IMR-90 (cell line): ENCODE measurements at regions not wholly inside any gene's neighbourhood (a gene's known extent, or its start where the extent isn't known, plus 50 kb on each side); places are given as distances from the start of the nearest gene placed in this dataset.

ENCODE experiments used
- ATAC-seq: fragments of 200-7000 bp; cut with Tn5 transposase; 2 replicates; pipeline ENCODE4 v1.9.1; 2020; ENCODE audit warnings: low read depth, mild to moderate bottlenecking, moderate library complexity
- BruUV-seq: library from RNA; stranded (reverse); fragments of 400-500 nt; replicated peaks from 2 replicates; lab custom pipeline; 2021; lab: Mats Ljungman, UMichigan
- CTCF ChIA-PET: fragments of 300-600 bp; formaldehyde crosslinking; extraction: SDS; loops from one replicate; lab custom pipeline; 2021; ENCODE audit warnings: antibody characterized with exemption; lab: Yijun Ruan, JAX
- POLR2A ChIA-PET: fragments of 300-600 bp; sonication (Branson Sonifier 250); formaldehyde crosslinking; loops from one replicate; lab custom pipeline; 2022; ENCODE audit warnings: antibody characterized with exemption; ENCODE audit not compliant: unreplicated experiment; lab: Charles Lee
- DNase-seq: peaks from one replicate; pipeline ENCODE4 v3.0.0; 2013
- H2AFZ ChIP-seq: replicated peaks from 2 replicates; pipeline ENCODE3; 2013; ENCODE audit warnings: low read length, mild to moderate bottlenecking; ENCODE audit not compliant: poor library complexity
- H2AK5ac ChIP-seq: 2 replicates; pipeline ENCODE4 v1.6.1; 2013; ENCODE audit warnings: low read depth, low read length, inconsistent platforms
- H2AK9ac ChIP-seq: replicated peaks from 2 replicates; pipeline ENCODE3; 2013; ENCODE audit warnings: mild to moderate bottlenecking, low read depth, low read length, moderate library complexity; ENCODE audit not compliant: poor library complexity
- H2BK120ac ChIP-seq: 2 replicates; pipeline ENCODE4 v1.6.1; 2013; ENCODE audit warnings: low read depth, low read length, inconsistent platforms
- H2BK15ac ChIP-seq: 3 replicates; pipeline ENCODE4 v1.6.1; 2013; ENCODE audit warnings: low read depth, low read length, inconsistent platforms
- H2BK20ac ChIP-seq: 2 replicates; pipeline ENCODE4 v1.6.1; 2013; ENCODE audit warnings: low read depth, mild to moderate bottlenecking, inconsistent platforms, low read length, moderate library complexity
- H2BK5ac ChIP-seq: 2 replicates; pipeline ENCODE4 v1.6.1; 2013; ENCODE audit warnings: mild to moderate bottlenecking, low read depth, low read length, inconsistent platforms; ENCODE audit not compliant: poor library complexity, severe bottlenecking
- H3K14ac ChIP-seq: replicated peaks from 2 replicates; pipeline ENCODE4 v1.6.1; 2013; ENCODE audit warnings: low read depth, low read length, inconsistent platforms
- H3K18ac ChIP-seq: 2 replicates; pipeline ENCODE4 v1.6.1; 2013; ENCODE audit warnings: low read depth, low read length, control low read depth
- H3K23ac ChIP-seq: 2 replicates; pipeline ENCODE4 v1.6.1; 2013; ENCODE audit warnings: low read depth, low read length, inconsistent platforms
- H3K27ac ChIP-seq: 2 replicates; pipeline ENCODE4 v1.5.1; 2013; ENCODE audit warnings: mild to moderate bottlenecking, control low read depth, low read length; ENCODE audit not compliant: insufficient read depth
- H3K27me3 ChIP-seq: 2 replicates; pipeline ENCODE4 v1.6.1; 2013; ENCODE audit warnings: low read length; ENCODE audit not compliant: control insufficient read depth, insufficient read depth
- H3K36me3 ChIP-seq: 2 replicates; pipeline ENCODE4 v1.6.1; 2013; ENCODE audit warnings: low read length, mixed read lengths; ENCODE audit not compliant: control insufficient read depth, insufficient read depth
- H3K4ac ChIP-seq: 2 replicates; pipeline ENCODE4 v1.6.1; 2013; ENCODE audit warnings: low read depth, low read length, inconsistent platforms
- H3K4me1 ChIP-seq: 2 replicates; pipeline ENCODE4 v1.6.1; 2013; ENCODE audit warnings: low read length, mixed read lengths; ENCODE audit not compliant: control insufficient read depth, insufficient read depth
- H3K4me2 ChIP-seq: 2 replicates; pipeline ENCODE4 v1.6.1; 2013; ENCODE audit warnings: low read depth, mild to moderate bottlenecking, control low read depth, low read length, moderate library complexity
- H3K4me3 ChIP-seq: 2 replicates; pipeline ENCODE4 v1.5.1; 2013; ENCODE audit warnings: low read depth, mild to moderate bottlenecking, control low read depth, low read length, moderate library complexity; ENCODE audit not compliant: insufficient read depth
- H3K56ac ChIP-seq: 2 replicates; pipeline ENCODE4 v1.6.1; 2013; ENCODE audit warnings: low read length, inconsistent platforms; ENCODE audit not compliant: insufficient read depth; ENCODE audit errors: extremely low read depth
- H3K79me1 ChIP-seq, 2 experiments: 2 replicates each; pipeline ENCODE4 v1.6.1; 2013; ENCODE audit warnings: low read length in 2 of 2, inconsistent platforms in 1 of 2, low read depth in 1 of 2
- H3K9ac ChIP-seq: 2 replicates; pipeline ENCODE4 v1.6.1; 2013; ENCODE audit warnings: low read depth, low read length, control low read depth
- H3K9me1 ChIP-seq: 2 replicates; pipeline ENCODE4 v1.6.1; 2013; ENCODE audit warnings: low read length, inconsistent platforms; ENCODE audit not compliant: insufficient read depth
- H3K9me3 ChIP-seq: 2 replicates; pipeline ENCODE4 v1.6.1; 2013; ENCODE audit warnings: low read length; ENCODE audit not compliant: control insufficient read depth, insufficient read depth
- H4K20me1 ChIP-seq: 2 replicates; pipeline ENCODE4 v1.6.1; 2013; ENCODE audit warnings: low read length, inconsistent platforms; ENCODE audit not compliant: insufficient read depth
- H4K5ac ChIP-seq: 2 replicates; pipeline ENCODE4 v1.6.1; 2013; ENCODE audit warnings: mild to moderate bottlenecking, low read depth, low read length, control low read depth
- H4K8ac ChIP-seq, 2 experiments: 2 replicates each; pipeline ENCODE4 v1.6.1; 2013; ENCODE audit warnings: low read depth in 2 of 2, low read length in 2 of 2, control low read depth in 1 of 2, inconsistent platforms in 1 of 2
- H4K91ac ChIP-seq: 2 replicates; pipeline ENCODE4 v1.6.1; 2013; ENCODE audit warnings: low read depth, low read length, inconsistent platforms; ENCODE audit not compliant: insufficient read depth
- NFE2L2 ChIP-seq: fragments of 150-350 bp; IDR thresholded peaks from 2 replicates; pipeline ENCODE4 v1.6.1; 2016; ENCODE audit warnings: low read depth, mild to moderate bottlenecking, low read length
- WGBS, 2 experiments: methylation state at CpG; one replicate each; pipeline versions ENCODE4 v1.1.5 to v1.1.7; 2013; ENCODE audit warnings: missing lambda C conversion rate in 2 of 2; ENCODE audit not compliant: insufficient read length in 1 of 2; ENCODE audit errors: extremely low coverage in 2 of 2; 5-methylcytosine and 5-hydroxymethylcytosine counted together
- dilution Hi-C: fragments of 300-500 bp; cut with HindIII; formaldehyde crosslinking; loops from one replicate; pipeline ENCODE4 v1.14.3; 2018; ENCODE audit warnings: low sequenced_read_pairs; ENCODE audit not compliant: unreplicated experiment
- in situ Hi-C: fragments of 300-500 bp; cut with MboI; formaldehyde crosslinking; loops from 3 replicates; pipeline ENCODE4 v1.14.3; 2019; ENCODE audit warnings: low sequenced_read_pairs, inconsistent platforms, mixed read lengths
- intact Hi-C: fragments of 100-400 bp; cut with micrococcal nuclease; formaldehyde crosslinking; loops from 2 replicates; pipeline ENCODE4 v1.10.0; 2022

DNA sequence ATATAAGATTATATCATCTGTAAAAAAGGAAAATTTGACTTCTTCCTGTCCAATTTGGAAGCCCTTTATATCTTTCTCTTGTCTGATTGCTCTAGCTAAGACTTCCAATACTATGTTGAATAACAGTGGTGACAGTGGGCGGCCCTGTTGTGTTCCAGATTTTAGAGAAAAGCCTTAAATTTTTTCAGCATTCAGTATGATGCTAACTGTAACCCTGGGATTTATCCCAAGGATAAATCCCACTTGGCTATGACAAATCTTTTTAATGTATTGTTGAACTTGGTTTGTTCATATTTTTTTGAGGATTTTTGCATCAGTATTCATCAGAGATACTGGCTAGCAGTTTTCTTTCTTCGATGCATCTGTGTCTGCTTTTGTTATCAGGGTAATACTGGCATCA lies 217.2 kb upstream of the ARSJ start:
- POLR2A ChIA-PET = no interaction called here
- Histone ChIP-seq H3K27ac (no peak overlapping the region), H3K23ac (no peak overlapping the region), H2BK15ac (no peak overlapping the region), H2AK5ac (no peak overlapping the region), H3K79me1 (no peaks in the 10 kb centered on the region), H3K9me3 (no peaks in the 10 kb centered on the region), H3K36me3 (no peaks in the 10 kb centered on the region), H4K20me1 (no peaks in the 10 kb centered on the region), H4K91ac (no peak overlapping the region), H3K4me3 (no peak overlapping the region), H2AFZ (no peak overlapping the region), H3K9ac (no peak overlapping the region), H3K14ac (no peak overlapping the region), H3K56ac (no peak overlapping the region), H4K8ac (no peak overlapping the region), H2AK9ac (no peak overlapping the region), H3K27me3 (no peaks in the 10 kb centered on the region), H2BK20ac (no peak overlapping the region), H2BK5ac (no peak overlapping the region), H3K9me1 (no peaks in the 10 kb centered on the region), H3K4me2 (no peak overlapping the region), H3K4me1 (no peaks in the 10 kb centered on the region), H2BK120ac (no peak overlapping the region), H3K4ac (no peak overlapping the region), H4K5ac (no peak overlapping the region), H3K18ac (no peak overlapping the region)
- TF ChIP-seq NFE2L2 = no peak
- dilution Hi-C loops (no loop called here), in situ Hi-C loops (no loop called here), intact Hi-C loops (no loop called here)
- no TSS peak for BruUV-seq
- ATAC-seq (no peak), DNase-seq (no peak)
- CTCF ChIA-PET = no interaction called here
- no CpG with 5 or more reads among the region's 2 CpGs for WGBS, 2 experiments
